Suprapubic skin (tissue), 4 donors: ENCODE measurements at regions not wholly inside any gene's neighbourhood (a gene's known extent, or its start where the extent isn't known, plus 50 kb on each side); places are given as distances from the start of the nearest gene placed in this dataset.

Source experiments
- CTCF ChIP-seq, 2 donors: fragments of 200-600 bp in 1 of 2; fragments of 450-650 bp in 1 of 2; sonication (generic) in 1 of 2; IDR thresholded peaks; one replicate each; pipeline ENCODE4 v1.5.1; 2016 to 2019; ENCODE audit warnings: antibody characterized with exemption in 2 of 2, mild to moderate bottlenecking in 1 of 2, moderate library complexity in 1 of 2
- POLR2A ChIP-seq, 2 donors: fragments of 450-650 bp; IDR thresholded peaks; one replicate each; pipeline ENCODE4 v1.6.1; 2017; ENCODE audit warnings: antibody characterized with exemption in 2 of 2, mild to moderate bottlenecking in 2 of 2, moderate library complexity in 2 of 2
- POLR2AphosphoS5 ChIP-seq, 3 donors: sonication (generic); formaldehyde crosslinking; IDR thresholded peaks; one replicate each; pipeline ENCODE4 v1.6.1; 2017; ENCODE audit warnings: antibody characterized with exemption in 3 of 3

- TF ChIP-seq POLR2A (IDR thresholded peaks at IDR 0.05): no peak
- peak; percentile 59 to 76 for TF ChIP-seq CTCF (IDR thresholded peaks at IDR 0.05)
- no peak for TF ChIP-seq POLR2AphosphoS5 (IDR thresholded peaks at IDR 0.05)
Measured at GRCh38 chr2:37832590-37833197, 92.4 kb upstream of the RMDN2 start.
